ENCODE measurements at regions not wholly inside any gene's neighbourhood (a gene's known extent, or its start where the extent isn't known, plus 50 kb on each side); places are given as distances from the start of the nearest gene placed in this dataset.

DNA sequence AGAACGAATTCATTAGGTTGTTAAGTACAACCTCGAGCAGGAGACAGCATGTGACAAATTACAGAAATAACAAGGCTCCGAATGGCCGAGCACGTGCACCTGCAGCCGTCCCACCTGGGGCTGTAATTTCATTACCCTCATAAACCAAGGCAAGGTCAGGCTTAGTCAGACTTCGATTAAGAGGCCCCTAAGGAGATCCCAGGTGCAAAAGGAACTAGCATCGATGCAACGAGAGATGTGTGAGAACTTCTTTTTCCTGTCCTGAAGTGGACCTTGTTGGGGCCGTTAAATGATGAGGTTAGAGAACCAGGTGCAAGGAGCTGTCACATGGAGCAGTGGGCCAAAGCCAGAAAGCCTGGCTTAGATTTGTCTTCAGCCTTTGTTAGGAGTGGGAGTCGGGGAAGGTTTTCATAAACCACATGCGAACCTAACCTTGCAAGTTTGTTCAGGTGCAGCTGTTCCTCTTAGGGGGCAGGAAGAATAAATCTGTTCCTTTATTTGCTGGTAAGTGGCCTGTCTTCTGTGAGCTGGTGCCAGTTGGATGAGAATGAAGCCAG, 559.9 kb upstream of the MCTP2 start:
- TF ChIP-seq CEBPB (IDR thresholded peaks at IDR 0.05; ENCODE audit: low read depth) (no peak), YY1 (IDR thresholded peaks at IDR 0.05; ENCODE audit: extremely low read depth, insufficient replicate concordance, low read depth, low read length) (no peak), ZBTB33 (IDR thresholded peaks at IDR 0.05; ENCODE audit: extremely low read depth, insufficient replicate concordance, low read length) (no peak)
- TF ChIP-seq, protein P1, sequence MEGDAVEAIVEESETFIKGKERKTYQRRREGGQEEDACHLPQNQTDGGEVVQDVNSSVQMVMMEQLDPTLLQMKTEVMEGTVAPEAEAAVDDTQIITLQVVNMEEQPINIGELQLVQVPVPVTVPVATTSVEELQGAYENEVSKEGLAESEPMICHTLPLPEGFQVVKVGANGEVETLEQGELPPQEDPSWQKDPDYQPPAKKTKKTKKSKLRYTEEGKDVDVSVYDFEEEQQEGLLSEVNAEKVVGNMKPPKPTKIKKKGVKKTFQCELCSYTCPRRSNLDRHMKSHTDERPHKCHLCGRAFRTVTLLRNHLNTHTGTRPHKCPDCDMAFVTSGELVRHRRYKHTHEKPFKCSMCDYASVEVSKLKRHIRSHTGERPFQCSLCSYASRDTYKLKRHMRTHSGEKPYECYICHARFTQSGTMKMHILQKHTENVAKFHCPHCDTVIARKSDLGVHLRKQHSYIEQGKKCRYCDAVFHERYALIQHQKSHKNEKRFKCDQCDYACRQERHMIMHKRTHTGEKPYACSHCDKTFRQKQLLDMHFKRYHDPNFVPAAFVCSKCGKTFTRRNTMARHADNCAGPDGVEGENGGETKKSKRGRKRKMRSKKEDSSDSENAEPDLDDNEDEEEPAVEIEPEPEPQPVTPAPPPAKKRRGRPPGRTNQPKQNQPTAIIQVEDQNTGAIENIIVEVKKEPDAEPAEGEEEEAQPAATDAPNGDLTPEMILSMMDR (IDR thresholded peaks at IDR 0.05 in 2 of 3, conservative IDR thresholded peaks at IDR 0.05 in 1 of 3; ENCODE audit: borderline replicate concordance in 1 of 3, insufficient read depth in 1 of 3, low read depth in 2 of 3, low read length in 2 of 3): no peak
